GM19023 (cell line): ENCODE measurements at regions not wholly inside any gene's neighbourhood (a gene's known extent, or its start where the extent isn't known, plus 50 kb on each side); places are given as distances from the start of the nearest gene placed in this dataset.
"Not testable (repeated sequence)": the region's sequence is repeated elsewhere in the genome, so short reads cannot be mapped to it uniquely, and the experiment has no call there.

Experiments
- ATAC-seq: cut with Tn5 transposase; IDR thresholded peaks from one replicate; pipeline ENCODE4 v1.9.1; 2021; ENCODE audit warnings: mild to moderate bottlenecking, moderate library complexity; ENCODE audit not compliant: unreplicated experiment

DNA sequence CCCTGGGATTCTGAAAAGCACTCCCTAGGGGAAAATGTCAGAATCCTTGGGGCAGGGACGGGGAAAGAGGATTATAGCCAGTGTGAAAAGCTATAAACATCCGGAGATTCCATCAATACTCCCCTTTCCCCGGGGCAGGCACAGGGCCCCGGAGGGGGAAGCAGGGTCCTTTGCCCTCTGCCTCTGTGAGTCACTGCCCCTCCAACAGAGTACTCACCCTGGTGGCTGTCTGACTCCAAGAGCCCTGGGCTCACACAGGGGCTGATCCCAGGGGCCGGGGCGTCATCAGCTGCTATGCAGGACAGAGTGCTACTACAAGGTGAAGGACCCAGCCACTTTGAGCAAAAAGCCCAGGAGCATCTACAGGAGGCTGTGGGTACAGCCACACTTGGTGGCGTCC, 133.0 kb upstream of the PRR20G start:
- ATAC-seq = no peak

DNA sequence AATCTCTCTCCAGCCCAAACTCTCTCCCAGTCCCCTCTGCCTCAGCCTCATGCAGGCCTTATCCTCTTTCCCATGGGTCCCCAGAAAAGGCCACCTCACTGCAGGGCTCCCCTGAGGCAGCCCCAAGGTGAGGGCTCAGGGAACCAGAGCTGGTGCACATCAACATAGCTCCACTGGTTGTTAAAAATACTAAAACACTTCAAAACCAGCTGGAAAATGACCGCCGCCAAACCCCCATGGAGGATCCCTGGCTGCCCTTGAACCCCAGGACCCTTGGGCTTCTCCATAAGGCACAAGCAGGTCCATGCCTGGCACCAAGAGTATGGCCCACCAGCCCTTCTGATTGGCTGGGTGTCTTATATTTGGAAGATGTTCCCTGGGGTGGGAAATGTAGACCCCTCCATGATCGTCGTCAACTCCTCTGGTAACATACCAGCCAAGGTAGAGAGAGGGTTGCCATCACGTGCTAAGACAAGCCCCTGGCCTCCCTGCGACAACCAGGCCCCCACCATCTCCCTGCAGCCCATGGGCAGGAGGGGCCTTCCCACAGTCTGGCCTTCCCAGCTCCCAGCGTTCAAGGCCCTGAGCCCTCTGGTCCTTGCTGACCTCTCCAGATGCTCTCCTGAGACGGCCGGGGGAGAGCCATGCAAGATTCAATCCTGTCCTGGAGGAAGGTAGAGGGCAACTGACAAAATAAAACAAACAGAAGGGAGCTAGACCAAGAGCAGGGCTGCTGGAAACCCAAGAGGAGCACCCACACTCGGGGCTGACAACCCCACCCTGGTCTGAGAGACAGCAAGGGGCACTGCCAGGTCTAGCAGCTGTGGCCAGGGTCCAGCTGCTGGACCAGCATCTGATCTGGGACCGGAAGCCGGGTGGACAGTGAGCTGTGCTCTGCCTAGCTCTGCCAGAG, 132.1 kb upstream of the PRR20G start:
- no peak for ATAC-seq

DNA sequence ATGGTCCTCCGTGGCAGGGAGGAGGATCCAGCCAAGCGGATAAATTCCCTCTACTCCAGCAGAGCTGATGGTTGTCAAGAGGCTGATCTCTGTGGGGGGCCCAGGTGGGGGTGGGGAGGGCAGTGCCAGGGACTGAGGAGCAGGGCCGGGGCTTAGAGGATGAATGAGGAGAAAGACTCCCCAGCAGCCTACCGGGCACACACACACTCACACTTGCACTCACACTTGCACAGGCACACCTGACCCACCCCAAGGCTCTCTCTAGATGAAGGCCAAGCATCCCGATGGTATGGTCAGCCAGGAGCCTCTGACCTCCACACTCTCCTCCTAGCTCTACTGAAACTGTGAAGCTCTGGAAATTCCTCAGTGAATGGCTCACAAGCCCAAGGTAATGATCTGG, 131.3 kb upstream of the PRR20G start:
- ATAC-seq = no peak

DNA sequence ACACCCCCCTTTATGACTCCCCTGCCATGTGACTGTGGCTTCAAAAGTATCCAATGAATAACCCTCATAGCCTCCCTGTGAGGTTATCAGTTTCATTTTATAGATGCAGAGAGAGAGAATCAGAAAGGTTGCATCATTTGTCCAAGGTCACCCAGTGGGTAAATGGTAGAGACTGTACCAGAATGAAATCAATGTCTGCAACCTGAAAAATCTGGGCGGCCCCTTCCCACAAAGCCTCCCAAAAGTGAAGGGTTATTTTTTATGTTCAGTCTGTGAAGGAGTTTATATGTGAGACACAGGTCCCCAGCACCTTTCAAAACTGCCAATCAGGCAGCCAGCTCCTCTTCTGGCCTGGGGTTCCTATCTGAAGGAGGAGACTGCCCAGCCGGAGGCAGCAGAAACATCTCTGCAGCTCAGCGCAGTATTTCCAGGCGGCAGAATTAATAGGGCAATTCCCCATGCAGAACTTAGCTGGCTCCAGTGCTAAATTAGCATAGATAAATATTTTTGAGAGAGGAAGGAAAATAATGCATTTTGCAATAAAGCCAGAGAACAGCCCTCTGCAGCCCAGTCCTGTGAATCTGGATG, 130.8 kb upstream of the PRR20G start:
- no peak for ATAC-seq

- no peak for ATAC-seq
Observed at GRCh38 chr3:127417709-127418559, 130.1 kb upstream of the PRR20G start.

DNA sequence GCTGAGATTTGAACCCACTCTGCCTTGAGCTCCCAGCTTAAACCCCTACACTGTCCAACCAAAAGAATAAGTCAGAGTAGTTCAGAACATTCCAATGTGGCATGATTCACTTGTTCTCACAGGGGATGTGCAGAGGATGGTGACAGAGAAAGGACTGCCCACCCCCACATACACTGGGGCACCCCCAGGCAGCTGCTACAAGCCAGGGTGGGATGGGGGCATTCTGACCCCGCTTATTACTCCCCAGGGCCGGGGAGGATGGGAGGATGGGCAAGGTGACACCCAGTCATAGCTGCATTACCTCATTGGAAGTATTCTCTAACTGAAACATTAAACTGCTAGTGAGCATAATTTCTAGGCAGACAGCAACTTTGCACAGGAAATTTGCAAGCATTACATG, 126.0 kb upstream of the PRR20G start:
- ATAC-seq = no peak

DNA sequence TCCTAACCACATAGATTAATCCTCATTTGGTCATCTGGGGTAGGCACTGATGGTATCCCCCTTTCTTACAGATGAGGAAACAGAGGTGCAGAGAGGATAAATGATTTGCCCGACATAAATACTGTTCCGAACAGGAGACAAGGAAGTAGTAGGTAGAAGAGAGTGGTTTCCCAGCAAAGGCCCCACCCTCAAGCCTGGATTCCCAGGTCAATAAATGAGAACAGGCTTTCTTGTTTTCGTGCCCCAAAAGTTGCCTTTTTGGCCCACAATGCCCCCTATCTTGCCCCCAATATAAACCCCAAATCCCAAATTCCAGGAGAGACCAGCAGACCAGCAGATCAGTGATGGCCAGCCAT, 125.5 kb upstream of the PRR20G start:
- no peak for ATAC-seq

- no peak for ATAC-seq
Observed at GRCh38 chr3:127412578-127413317, 124.9 kb upstream of the PRR20G start.

- not testable (repeated sequence) for ATAC-seq
Observed at GRCh38 chr3:127411875-127412274, 124.0 kb upstream of the PRR20G start.

DNA sequence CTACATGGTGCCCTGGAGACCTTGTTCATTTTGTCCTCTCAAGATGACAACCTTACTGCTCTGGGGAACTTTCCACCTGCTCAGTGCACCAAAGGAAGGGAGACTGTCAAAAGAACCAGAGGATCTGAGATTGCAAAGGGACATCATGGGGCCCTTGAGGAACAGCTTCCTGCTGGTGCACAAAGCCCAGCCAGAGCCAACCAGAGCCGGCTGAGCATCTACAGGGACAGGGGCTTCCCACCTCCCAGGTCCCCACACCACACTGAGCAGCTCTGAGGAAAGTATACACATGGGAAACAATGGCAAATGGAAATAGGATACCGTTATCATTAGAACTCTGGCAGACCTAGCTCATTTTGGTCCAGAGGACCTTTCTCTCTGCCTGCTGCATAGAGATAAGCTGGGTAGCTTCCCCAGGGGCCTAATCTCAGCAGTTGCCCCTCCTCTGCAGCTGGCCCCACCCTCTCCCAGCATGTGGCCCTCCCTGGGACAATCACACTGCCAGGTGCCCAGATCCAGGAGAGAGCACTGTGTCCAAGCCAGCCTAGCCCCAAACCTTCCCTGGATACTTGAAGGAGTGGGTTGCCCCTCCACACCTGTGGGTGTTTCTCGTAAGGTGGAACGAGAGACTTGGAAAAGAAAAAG, 123.4 kb upstream of the PRR20G start:
- ATAC-seq = no peak

GRCh38 chr3:127410678-127411077, 122.8 kb upstream of the PRR20G start:
- no peak for ATAC-seq

DNA sequence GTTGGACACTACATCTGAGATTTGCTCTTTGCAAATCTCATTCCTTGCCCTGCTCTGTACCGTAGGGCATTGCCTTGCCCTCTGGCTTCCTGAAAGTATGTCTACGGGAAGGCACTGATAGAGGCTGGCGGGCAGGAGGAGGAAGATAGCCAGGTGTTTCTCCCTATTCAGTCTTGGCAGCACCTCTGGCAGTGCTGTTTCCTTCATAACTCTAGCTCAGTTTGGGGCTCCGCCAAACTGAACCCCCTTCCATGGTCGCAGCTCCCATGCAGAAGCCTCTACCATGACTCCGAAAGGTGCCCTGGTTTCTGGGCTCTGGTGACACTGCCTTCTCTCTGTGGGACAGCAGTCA, 122.3 kb upstream of the PRR20G start:
- ATAC-seq = no peak

- ATAC-seq = no peak
Observed at GRCh38 chr3:127409421-127410136, 121.7 kb upstream of the PRR20G start.

DNA sequence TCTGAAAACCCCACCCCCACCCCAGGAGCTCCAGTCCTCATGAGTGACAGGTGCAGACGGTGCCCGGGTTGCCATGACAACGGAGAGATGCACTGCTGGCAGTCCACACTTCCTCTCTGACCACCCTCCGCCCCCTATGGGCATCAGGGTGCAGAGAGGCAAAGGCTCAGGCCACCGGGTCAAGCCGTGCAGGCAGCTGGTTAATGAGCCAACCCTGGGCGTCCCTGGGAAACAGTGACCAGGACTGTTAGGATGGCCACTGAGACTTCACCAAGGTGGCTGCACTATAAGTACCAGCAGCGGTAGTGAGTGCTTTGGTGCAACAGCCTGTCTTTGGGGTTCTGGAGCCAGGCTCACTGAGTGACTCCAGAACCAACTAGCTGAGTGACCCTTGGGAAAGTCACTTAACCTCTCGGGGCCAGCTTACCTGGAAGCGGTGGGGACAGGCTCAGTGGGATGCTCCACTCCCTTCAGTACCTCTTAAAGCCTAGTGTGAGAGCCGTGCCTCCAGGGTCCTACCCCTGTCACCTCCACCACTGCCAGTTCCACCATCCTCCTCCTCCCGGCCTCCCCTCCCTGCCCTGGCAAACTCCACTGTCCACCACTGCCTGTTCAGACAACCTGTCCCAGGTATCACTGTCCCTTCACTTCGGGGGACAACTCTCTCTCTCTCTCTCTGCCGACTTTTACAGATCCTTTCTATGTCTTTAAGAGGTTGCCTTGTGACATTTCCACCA, 121.0 kb upstream of the PRR20G start:
- ATAC-seq = no peak

- no peak for ATAC-seq
Observed at GRCh38 chr3:127408022-127408683, 120.3 kb upstream of the PRR20G start.

DNA sequence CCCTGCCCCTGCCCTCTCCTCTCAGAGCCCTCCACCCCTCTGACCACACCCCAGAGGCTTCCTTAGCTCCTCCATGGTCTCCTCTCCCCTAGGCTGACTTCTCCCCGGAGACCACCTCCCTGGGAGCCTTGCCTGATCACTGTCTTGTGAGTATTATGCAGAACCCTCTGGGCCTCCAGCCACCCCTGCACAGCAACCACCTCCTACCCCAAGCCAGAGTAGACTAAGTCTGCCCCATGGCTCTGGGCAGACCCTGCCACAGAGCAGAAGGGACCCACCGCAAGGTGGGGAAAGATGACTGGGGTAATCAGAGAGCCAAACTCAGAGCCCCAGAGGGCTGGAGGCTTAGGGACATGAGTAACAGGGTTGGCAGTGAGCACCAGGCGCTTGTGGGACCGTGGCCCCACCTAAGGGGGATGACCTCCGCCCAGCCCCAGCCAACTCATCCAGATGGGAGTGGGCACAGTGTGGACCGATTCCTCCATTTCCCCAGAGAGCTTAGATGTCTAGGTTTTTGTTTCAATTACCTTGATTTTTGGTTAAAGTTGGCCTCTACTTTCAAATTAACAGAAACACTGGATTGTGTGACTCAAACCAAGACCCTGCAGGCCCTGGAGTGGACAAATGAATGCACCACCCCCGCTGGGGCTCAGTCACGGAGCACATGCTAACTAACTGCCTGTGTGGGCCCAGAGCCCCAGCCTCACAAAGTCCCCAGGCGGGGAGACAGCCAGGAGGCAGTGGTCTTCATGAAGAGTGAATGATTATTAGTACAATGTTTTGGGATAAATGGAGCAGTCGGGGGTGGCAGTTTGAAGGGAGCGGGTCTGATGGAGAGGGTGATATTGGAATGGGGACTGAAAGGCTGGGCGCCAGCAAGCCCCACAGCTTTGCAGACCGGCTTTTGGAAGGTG, 119.4 kb upstream of the PRR20G start:
- ATAC-seq = no peak

DNA sequence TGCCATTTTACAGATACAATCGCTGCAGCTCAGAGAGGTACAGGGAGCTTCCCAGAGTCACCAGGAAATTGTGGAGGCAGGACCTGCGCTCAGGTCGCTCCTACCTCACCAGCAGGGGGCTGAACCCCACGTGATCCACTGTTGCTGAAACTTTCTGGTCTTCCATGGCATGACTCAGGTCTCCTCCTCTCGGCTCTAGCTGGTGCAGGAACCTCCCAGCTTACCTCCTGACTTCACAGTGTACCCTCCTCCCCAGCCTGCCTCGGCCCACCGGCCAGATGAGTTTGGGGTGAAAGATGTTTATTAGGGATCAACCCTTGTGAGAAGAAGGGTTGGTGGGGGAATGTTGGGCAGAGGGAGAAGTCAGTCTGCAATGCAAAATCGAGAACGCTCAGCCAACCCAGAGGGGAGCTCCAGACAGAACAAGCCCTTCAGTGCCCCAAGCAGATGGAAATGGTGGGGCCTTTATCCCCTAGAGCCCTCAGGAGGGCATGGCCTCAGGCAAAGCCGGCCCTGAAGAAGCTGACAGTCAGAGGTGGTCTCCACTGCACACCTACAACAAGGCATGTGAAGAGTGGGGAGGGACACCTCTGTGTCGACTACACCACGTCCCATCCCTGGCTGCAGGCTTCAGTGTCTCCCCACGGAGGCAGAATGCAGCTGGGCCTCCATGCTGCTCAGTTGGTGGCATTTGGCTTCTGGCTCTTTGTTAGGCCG, 118.6 kb upstream of the PRR20G start:
- no peak for ATAC-seq
